Cerebellar cortex (tissue), 1 donor: ENCODE measurements at regions not wholly inside any gene's neighbourhood (a gene's known extent, or its start where the extent isn't known, plus 50 kb on each side); places are given as distances from the start of the nearest gene placed in this dataset.
A peak's percentile ranks its signal among the peaks of the same experiment; 100 is the strongest.
"Not testable (repeated sequence)": the region's sequence is repeated elsewhere in the genome, so short reads cannot be mapped to it uniquely, and the experiment has no call there.

Source experiments
- DNase-seq: peaks from one replicate; pipeline ENCODE4 v3.0.0-alpha.2; 2015; ENCODE audit warnings: low spot score

DNA sequence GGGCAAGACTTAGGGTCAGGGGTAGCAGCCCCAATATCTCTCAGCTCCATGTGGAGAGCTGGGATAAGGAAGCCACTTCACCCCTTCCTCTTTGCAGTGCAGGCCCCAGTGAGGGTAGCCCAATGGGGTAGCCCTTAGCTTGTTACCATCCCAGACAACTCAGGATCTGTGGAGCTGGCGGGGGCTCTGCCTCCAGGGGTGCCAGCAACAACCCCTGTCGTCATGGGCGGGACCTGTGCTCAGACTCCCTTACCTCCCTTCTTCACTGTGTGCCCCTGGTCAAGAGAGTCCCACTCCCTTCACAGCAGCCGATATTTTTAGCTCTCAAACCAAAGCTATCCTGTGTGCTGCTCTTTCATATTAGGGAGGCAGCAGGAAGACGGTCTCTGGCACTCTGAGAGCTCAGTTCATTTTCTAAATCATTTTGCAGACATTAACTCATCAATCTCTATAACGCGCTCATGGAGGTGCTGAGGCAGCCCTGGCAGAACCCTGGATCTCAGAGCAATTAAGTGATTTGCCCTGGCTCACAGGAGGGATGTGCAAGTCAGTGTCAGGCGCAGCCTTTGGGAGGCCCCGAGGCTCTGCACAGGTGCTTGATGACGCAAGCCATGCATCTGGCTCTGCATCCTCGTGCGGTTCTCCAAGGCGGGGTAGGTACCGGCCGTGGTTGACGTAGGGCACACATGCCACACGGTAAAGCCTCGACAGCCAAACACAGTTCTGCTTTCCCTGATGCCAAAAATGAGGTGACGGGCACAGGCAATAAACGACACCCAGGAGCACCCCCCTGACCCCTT is 357.6 kb downstream of the SHANK2 start:
- no peak for DNase-seq

DNA sequence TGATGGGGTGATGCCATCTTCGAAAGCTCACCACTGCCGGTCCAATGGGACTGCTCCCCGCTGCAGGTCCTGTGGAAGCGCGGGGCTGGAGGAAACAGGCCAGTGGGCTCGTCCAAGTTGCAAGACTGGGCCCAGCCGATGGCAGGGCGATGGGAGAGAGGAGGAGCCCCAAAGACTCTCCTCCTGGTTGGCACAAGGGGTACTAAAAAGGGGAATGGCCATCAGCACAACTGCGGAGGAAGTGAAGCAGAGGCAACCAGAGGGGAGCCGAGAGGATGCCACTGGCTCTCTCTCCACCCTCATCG is 357.1 kb downstream of the SHANK2 start:
- DNase-seq, result no peak

DNA sequence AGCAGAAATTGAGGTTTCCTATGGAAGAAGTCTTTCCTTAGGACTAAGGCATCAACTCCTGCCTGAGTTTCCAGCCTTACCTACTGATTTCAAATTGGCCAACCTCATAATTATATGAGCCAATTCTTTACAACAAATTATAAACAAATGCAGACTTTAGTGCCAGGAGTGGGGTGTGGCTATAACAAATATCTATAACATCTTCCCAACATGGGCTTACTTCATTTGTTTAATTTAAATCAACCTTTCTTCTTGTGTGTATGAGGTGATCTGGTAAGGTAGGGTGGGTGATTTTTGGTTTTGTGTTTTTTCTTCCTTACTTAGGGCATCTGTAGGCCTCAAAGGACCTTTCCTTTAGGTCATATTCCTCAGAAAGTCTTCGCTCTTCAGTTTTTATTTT is 354.9 kb downstream of the SHANK2 start:
- no peak for DNase-seq

DNA sequence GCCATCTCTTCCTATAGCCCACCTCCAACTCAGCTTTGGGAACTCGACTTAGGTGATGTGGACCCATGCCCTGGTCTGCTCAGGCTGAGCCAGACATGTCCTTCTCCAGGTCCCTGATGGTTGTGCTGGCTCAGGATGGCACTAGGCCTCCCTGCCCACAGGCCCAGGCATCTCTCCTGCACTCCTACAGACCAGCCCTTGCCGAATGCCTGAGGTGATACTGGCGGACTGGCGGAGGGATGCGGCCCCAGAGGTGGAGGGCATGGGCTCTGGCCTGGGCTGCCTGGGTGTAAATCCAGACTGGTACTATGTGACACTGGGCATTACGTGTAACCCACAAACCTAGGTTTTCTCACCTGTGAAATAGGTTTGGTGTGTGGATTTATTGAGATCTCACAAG is 352.8 kb downstream of the SHANK2 start:
- no peak for DNase-seq

DNA sequence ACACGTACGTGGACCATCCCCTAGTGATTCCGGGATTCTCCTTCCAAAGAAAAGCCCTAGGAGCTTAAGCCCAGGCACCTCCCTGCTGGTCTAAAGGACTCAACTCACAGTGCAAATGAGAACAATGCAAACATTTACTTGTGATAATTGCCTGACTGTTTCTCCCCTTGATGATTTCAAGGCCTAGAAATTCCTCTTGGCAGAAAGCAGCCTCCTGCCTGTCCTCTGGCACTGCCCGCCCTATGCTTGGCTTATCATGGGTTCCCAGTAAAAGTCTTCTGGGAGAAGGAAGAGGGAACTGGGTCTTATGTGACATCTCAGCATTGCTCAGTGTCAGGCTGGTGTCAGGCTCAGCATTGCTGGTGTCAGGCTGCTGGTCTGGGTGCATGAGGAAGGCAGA is 351.8 kb downstream of the SHANK2 start:
- DNase-seq, result no peak

DNA sequence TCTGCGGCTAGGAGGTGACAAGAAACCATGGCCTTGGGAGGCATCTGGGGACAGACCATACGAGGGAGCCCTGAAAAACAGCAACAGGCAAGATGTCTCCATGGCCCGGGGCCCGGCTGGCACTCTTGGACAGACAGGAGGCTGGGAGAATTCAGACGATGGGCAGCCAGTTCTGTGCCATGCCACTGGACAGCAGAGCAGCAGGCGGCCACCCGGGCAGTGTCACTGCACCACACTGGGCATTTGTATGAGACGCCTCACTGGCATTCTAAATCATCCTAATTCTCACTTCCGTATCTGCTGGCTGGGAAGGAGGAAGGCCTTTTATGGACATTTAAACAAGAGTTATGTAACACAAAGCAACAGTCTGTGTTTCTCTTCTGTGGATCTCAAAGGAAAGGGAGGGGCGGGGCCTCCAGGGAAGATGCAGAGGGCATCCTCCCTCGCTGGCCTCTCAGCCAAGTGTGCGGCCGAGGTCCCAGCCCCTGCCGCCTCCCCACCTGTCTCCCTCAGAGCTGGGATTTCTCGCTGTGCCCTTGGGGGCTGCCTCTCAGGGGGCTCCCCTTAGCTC is 350.3 kb downstream of the SHANK2 start:
- DNase-seq, result peak; percentile 73

DNA sequence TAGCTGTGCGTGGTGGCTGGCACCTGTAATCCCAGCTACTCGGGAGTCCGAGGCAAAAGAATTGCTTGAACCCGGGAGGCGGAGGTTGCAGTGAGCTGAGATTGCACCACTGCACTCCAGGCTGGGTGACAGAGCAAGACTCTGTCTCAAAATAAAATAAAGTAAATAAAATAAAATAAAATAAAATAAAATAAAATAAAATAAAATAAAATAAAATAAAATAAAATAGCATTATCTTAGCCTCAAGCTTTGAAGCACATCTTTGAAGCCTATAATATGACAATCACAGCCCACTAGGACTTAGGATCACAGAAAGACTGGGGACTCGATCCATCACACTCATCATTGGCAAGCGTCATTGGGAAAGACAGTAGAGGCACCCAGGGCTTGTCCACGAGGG is 349.1 kb downstream of the SHANK2 start:
- DNase-seq, result not testable (repeated sequence)

DNA sequence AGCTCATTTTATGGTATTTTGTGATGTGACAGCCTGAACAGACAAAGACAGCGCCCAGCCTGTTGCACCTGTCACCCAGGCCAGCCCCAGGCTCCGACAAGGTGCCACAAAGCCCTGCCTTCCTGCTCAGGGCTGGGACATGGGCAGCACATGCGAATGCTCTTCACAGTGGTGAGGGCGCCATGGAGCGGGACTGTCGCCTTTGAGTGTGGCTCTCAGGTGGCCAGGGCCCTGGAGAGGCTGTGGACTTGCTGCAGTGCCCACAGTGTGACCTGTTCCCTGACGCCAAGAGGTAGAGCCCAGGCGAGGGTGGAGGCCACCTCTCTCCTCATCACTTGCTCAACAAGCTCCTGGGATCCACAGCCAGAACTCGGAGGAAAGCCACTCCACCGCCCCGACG is 346.3 kb downstream of the SHANK2 start:
- no peak for DNase-seq

DNA sequence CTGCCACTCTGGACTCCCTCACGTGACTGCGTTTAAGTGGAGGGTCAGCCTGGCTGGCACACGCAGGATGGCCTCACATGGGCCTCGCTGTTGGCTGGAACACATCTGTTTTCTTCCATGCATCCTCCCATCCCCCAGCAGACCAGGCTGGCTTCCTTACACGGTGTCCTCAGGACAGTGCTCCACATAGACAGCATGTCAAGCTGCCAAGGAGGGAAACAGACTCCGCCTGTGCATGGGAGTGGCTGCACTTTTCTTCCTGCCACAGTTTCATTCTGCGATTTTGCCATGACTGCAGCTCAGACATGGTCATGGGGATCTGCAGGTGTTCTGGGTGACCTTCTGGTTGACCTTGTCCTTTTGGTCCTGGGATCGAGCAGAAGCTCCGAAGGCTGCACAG is 344.2 kb downstream of the SHANK2 start:
- no peak for DNase-seq

DNA sequence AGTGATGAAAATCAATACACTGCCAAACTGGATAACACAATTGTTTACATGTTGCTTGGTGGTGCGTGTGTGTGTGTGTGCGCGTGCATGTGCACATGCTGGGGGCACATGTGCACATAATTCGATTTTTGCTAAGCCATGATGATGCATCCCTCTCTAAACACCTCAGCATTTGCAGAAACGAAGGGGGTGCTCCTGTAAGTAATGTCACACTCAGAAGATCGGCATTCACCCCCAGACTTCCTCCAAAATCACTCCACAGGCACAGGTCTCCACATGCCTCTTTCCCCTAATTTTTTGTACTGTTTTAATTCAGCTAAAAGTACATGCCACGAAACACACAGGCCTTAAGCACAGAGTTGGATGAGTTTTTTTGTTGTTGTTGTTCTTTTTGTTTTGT is 341.5 kb downstream of the SHANK2 start:
- DNase-seq, result no peak

DNA sequence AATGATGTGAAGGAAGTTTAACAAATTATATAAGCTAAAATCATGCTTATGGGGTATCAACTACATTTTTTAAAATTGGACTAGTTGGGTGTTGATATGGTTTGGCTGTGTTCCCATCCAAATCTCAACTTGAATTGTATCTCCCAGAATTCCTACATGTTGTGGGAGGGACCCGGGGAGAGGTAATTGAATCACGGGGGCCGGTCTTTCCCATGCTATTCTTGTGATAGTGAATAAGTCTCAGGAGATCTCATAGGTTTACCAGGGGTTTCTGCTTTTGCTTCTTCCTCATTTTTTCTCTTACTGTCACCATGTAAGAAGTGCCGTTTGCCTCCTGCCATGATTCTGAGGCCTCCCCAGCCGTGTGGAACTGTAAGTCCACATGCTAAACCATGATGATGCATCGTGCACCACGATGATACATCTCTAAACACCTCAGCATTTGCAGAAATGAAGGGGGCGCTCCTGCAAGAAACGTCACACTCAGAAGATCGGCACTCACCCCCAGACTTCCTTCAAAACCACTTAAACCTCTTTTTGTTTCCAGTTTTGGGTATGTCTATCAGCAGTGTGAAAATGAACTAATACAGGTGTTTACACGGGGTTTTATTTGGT is 340.0 kb downstream of the SHANK2 start:
- DNase-seq, result no peak

DNA sequence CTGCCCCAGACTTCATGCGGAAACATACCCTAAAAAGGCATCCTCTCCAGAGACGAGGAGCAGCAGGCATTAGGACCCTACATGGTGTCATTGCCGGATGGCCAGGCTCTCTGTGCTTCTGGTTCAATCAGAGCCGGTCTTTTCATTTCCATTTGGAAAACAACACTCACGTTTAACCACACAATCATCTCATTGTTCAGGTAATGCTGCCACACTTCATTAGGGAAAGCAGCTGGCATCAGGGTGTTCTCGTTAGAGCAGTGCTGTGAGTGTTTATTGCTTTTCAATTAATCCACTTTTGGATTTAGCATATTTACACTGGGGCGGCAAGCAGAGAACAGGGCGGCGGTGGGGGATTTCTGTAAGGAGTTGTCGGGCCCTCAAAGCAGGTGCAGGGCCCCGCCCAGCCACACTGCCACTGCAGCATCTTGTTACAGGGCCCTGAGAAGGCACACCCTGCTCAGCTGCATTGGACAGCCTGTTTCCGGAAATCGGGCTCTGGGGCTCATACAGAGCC is 338.6 kb downstream of the SHANK2 start:
- DNase-seq, result no peak

DNA sequence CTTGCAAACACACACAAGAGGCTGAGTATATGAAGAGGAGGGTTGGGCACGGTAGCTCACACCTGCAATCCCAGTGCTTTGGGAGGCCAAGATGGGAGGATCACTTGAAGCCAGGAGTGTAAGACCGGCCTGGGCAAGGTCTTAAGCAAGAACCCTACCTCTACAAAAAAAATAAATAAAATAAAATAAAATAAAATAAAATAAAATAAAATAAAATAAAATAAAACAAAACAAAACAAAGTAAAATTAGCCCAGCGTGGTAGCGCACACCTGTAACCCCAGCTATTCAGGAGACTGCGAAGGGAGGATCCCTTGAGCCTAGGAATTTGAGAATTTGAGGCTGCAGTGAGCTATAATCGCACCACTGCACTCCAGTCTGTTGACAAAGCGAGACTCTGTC is 337.9 kb downstream of the SHANK2 start:
- DNase-seq, result no peak

DNA sequence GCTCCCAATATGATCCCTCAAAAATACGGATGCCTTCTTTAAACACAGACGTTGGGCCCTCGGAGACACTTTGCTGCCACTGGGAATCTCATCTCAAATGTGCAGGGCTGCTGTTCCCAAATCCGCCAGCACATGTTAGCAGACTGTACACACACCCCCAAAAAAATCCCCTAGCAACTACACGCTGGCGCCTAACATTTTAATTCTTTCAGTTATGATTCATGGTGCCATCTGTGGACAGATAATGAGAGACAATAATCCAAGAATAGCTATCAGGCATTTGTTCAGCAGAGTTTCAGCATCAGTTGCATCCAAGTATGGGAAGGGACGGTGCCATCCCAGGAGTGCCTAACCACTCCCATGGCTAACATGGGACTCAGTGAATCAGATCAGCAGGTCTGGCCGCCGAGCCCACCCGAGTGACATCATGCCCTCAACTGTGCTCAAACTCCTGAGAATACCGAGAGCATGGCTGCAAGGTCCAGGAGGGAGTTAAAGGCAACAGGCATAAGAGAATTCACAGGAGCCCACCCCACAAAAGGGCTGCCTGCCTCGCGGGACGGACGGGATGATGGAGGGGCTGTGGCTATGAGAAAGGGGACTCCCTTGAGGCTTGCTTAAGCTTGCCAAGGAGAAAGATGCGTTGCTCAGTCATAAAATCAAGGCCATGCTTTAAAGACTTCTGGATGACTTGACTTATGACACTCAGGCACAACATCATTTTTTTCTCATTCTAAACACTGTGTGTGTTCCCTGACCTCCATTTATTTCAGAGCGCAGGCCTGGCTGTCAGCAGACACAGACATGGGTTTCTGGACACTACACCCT is 337.0 kb downstream of the SHANK2 start:
- DNase-seq, result no peak

DNA sequence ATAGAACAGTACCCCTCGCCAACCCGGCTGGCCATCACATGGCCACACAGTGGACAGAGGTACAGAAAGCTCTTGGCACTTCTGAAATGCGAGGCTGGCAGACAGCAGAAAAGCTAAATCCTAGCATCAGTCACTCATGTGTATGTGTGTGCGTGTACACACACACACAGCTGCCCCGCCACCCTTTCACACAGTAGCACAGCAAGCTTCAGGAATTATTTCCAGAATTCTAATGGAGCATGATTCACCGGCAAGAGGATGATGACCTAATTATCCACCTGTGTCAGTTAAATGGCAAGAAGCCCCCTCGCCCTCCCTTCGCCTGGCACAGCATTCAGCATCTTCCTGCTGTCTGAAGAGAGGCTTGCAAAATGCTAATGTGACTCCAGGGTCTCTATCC is 336.0 kb downstream of the SHANK2 start:
- no peak for DNase-seq

DNA sequence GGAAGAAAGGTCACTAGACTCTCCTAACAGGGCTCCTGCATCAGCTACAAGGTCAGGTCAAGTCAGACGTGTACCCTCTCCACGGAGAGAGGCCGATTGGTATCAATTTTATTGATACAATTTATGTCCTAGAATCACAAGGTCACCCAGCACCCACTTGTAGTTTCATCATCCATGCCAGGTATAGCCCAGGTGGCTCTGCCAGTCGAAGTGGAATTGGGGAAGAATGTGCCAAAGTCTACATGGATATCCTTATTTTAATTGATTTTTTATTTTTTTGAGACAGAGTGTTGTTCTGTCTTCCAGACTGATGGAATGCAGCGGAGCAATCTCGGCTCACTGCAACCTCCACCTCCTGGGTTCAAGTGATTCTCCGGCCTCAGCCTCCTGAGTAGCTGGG is 334.1 kb downstream of the SHANK2 start:
- DNase-seq, result no peak

DNA sequence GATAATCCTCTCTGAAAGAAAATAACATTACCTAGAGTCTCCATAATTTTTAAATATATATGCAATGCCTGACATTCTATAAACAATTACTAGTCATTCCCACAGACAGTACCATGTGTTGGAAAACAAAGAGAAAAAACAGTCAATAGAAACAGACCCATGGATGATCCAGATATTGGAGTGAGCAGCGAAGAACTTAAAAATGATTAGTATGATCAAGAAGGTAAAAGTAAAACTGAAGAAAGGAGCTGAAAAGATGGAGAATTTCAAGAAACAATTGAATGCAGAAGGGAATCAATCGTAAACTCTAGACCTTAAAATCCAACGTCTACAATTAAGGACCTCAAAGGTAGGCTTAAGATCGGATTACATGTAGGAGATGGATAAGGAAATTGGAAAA is 330.6 kb downstream of the SHANK2 start:
- DNase-seq, result no peak

DNA sequence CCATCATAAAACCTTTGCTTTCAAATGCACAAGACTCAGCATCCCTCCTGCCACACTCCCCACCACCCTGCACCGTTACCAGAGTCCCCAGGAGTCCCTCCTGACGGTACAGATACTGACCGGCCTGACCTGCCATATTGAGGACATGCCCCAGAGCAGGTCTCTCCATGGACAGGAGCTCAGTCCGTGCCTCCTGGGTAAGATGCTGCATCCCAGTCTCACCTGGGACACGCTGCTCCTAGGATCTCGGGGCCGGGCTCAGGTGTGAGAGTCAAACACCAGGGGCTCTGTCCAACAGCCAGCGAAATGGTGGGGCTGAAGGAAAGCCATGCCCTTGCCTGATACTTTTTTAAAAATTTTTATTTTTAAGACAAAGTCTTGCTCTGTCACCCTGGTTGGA is 328.3 kb downstream of the SHANK2 start:
- DNase-seq, result no peak

DNA sequence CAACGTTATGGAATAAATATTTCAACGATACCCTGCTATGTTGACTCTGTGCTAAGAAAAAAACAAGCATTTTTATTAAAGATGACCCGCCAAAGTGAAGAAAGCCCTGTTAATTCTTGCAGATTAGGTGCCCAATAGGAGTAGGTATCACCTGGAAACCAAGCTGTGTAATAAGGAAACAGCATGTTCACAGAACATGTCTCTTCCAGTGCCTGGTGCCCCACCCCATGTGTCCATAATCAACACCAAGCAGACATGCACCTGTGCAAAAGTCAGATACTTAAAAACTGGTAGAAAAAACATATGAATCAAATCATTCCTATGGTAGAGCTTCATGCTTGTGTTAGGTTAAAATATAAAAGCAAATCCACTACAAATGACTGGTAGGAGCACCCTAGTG is 327.1 kb downstream of the SHANK2 start:
- no peak for DNase-seq

DNA sequence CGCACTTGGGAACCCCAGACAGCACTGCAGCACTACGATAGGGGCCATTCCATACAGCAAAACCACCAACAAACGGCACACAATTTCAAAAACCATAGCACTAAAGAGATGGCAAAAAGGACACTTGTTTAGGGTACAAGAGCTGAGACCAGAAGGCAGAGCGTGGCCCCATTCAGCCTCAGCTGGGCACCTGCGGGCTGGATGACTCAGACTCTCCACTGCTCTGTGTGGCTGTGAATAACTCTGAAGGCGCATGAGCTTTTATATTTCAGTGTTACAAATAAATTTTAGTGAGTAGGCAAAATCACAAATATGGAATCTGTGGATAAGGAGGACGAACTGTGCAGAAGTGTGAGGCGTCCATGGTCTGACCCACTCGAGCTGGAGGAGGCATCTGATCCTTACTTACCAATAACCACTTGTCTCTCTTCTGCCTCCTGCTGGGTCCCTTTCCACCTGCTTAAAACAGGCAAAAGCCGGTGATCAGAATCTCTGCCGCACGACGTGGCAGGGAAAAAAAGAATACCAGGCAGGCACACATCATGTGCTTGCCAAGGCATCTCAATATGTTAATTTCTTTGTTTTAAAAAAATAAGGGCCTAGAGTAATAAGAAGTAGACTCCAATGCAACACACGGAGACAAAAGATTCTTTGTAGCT is 325.7 kb downstream of the SHANK2 start:
- no peak for DNase-seq

DNA sequence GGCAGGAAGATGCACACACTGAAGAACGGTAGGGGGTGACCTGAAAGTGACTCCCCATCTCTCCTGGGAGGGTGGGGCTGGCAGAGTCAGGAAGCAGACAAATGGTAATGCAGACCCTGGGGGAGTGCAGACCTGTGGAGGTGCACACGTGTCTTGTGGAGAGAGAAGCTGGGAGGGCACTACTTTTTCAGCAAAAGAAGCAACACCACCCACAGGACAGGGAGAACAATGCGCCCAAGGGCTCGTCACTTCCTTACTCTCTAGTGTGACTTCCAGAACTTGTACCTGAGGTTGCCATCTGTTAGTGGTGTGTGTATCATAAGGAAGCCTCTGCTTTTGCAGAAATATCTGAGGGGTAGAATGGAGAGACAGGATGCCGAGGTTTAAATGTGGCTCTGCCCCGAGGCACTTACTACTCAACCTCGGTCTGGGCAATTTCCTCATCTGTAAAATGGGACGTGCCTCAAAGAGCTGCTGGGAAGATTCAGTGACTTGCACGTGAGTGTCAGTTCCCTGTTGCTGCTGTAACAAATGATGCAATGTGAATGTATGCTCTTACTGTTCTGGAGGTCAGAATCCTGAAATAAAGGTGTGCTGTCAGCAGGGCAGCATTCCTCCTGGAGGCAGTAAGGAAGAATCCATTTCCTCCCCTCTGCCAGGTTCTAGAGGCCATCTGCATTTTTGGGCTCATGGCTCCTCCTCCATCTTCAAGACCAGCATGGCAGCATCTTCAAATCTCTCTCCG is 323.4 kb downstream of the SHANK2 start:
- DNase-seq, result no peak
